ENCODE measurements at regions not wholly inside any gene's neighbourhood (a gene's known extent, or its start where the extent isn't known, plus 50 kb on each side); places are given as distances from the start of the nearest gene placed in this dataset.

DNA sequence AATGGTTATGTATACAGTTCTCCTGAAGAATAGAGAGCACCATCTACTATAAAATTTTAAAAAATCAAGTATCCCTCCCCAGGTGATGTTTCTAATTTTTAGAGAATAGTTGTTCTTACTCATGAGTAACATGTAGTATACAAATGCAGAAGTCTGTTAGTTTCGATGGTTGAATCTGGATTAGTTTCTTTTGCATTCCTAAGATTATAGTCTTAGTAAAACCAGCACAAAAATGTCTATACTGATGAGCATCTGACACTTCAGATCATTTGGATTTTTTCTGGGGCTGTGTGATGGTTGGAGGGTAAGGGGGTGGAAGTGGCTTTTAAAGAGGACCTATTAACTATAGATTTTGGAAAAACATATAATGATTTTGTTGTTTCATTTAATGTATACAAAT lies 167.3 kb upstream of the SGO1 start:
- Histone ChIP-seq H3K9ac (ENCODE audit: low read depth, low read length) (no peak overlapping the region), H3K36me3 (ENCODE audit: insufficient read depth, low read depth, low read length) (no peaks in the 10 kb centered on the region), H3K4me1 (ENCODE audit: insufficient read depth, low read length) (no peaks in the 10 kb centered on the region; the same call in 1 of the 2 replicates), H3K27ac (ENCODE audit: low read length) (no peak overlapping the region), H3K4me3 (ENCODE audit: low read length) (no peak overlapping the region), H3K9me3 (ENCODE audit: insufficient read depth, low read depth, low read length) (no peaks in the 10 kb centered on the region), H3K27me3 (ENCODE audit: insufficient read depth, low read length) (no peaks in the 10 kb centered on the region)

GRCh38 chr3:20352546-20353179 lies 166.7 kb upstream of the SGO1 start:
- no peaks in the 10 kb centered on the region for H3K9me3 ChIP-seq (ENCODE audit: insufficient read depth, low read depth, low read length)
- no peak overlapping the region for H3K4me3 ChIP-seq (ENCODE audit: low read length)
- no peak overlapping the region for H3K27ac ChIP-seq (ENCODE audit: low read length)
- no peaks in the 10 kb centered on the region for H3K36me3 ChIP-seq (ENCODE audit: insufficient read depth, low read depth, low read length)
- H3K9ac ChIP-seq (ENCODE audit: low read depth, low read length), result no peak overlapping the region
- no peaks in the 10 kb centered on the region for H3K27me3 ChIP-seq (ENCODE audit: insufficient read depth, low read length)
- no peaks in the 10 kb centered on the region; the same call in 1 of the 2 replicates for H3K4me1 ChIP-seq (ENCODE audit: insufficient read depth, low read length)

DNA sequence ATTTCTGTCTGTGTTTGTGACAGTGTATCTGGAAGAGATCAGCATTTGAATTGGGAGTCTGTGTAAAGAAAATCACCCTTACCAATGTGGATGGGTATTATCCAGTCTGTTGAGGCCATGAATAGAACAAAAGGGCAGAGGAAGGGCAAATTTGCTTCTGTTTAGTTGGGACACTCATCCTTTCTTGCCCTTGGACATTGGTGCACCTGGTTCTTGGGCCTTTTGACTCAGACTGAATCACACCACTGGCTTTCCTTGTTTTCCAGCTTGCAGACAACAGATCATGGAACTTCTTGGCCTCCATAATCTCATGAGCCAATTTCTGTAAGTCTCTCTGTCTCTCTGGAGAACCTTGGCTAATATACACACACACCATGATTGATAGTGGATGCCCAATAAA lies 164.4 kb upstream of the SGO1 start:
- Histone ChIP-seq H3K4me1 (ENCODE audit: insufficient read depth, low read length) (no peaks in the 10 kb centered on the region; the same call in 1 of the 2 replicates), H3K9ac (ENCODE audit: low read depth, low read length) (no peak overlapping the region), H3K27ac (ENCODE audit: low read length) (no peak overlapping the region), H3K27me3 (ENCODE audit: insufficient read depth, low read length) (no peaks in the 10 kb centered on the region), H3K4me3 (ENCODE audit: low read length) (no peak overlapping the region), H3K9me3 (ENCODE audit: insufficient read depth, low read depth, low read length) (no peaks in the 10 kb centered on the region), H3K36me3 (ENCODE audit: insufficient read depth, low read depth, low read length) (no peaks in the 10 kb centered on the region)

- H3K27me3 ChIP-seq (ENCODE audit: insufficient read depth, low read length), result no peaks in the 10 kb centered on the region
- no peak overlapping the region for H3K9ac ChIP-seq (ENCODE audit: low read depth, low read length)
Measured at GRCh38 chr3:20346916-20347315, 160.9 kb upstream of the SGO1 start.

GRCh38 chr3:20346369-20346768 lies 160.4 kb upstream of the SGO1 start:
- Histone ChIP-seq H3K27ac (ENCODE audit: low read length) (no peak overlapping the region), H3K4me3 (ENCODE audit: low read length) (no peak overlapping the region), H3K9ac (ENCODE audit: low read depth, low read length) (no peak overlapping the region), H3K27me3 (ENCODE audit: insufficient read depth, low read length) (no peaks in the 10 kb centered on the region), H3K36me3 (ENCODE audit: insufficient read depth, low read depth, low read length) (no peaks in the 10 kb centered on the region), H3K4me1 (ENCODE audit: insufficient read depth, low read length) (no peaks in the 10 kb centered on the region), H3K9me3 (ENCODE audit: insufficient read depth, low read depth, low read length) (no peaks in the 10 kb centered on the region)

More at GRCh38 chr3:20346916-20347315, 160.9 kb upstream of the SGO1 start:
- Histone ChIP-seq H3K27ac (ENCODE audit: low read length) (no peak overlapping the region), H3K4me3 (ENCODE audit: low read length) (no peak overlapping the region), H3K9me3 (ENCODE audit: insufficient read depth, low read depth, low read length) (no peaks in the 10 kb centered on the region), H3K36me3 (ENCODE audit: insufficient read depth, low read depth, low read length) (no peaks in the 10 kb centered on the region), H3K4me1 (ENCODE audit: insufficient read depth, low read length) (no peaks in the 10 kb centered on the region)

GRCh38 chr3:20344400-20344959 lies 158.5 kb upstream of the SGO1 start:
- Histone ChIP-seq H3K9me3 (ENCODE audit: insufficient read depth, low read depth, low read length) (no peaks in the 10 kb centered on the region), H3K36me3 (ENCODE audit: insufficient read depth, low read depth, low read length) (no peaks in the 10 kb centered on the region), H3K4me1 (ENCODE audit: insufficient read depth, low read length) (peaks cover 8% of the 10 kb centered on the region; the same call in 1 of the 2 replicates), H3K27me3 (ENCODE audit: insufficient read depth, low read length) (no peaks in the 10 kb centered on the region), H3K9ac (ENCODE audit: low read depth, low read length) (no peak overlapping the region), H3K4me3 (ENCODE audit: low read length) (no peak overlapping the region; the same call in 1 of the 2 replicates), H3K27ac (ENCODE audit: low read length) (no peak overlapping the region)

GRCh38 chr3:20343790-20344189 lies 157.8 kb upstream of the SGO1 start:
- Histone ChIP-seq H3K9me3 (ENCODE audit: insufficient read depth, low read depth, low read length) (no peaks in the 10 kb centered on the region), H3K27ac (ENCODE audit: low read length) (no peak overlapping the region), H3K4me1 (ENCODE audit: insufficient read depth, low read length) (peaks cover 10% of the 10 kb centered on the region), H3K36me3 (ENCODE audit: insufficient read depth, low read depth, low read length) (no peaks in the 10 kb centered on the region), H3K9ac (ENCODE audit: low read depth, low read length) (no peak overlapping the region), H3K27me3 (ENCODE audit: insufficient read depth, low read length) (no peaks in the 10 kb centered on the region), H3K4me3 (ENCODE audit: low read length) (no peak overlapping the region)

- Histone ChIP-seq H3K4me3 (ENCODE audit: low read length) (no peak overlapping the region), H3K36me3 (ENCODE audit: insufficient read depth, low read depth, low read length) (no peaks in the 10 kb centered on the region), H3K27ac (ENCODE audit: low read length) (no peak overlapping the region), H3K4me1 (ENCODE audit: insufficient read depth, low read length) (peaks cover 10% of the 10 kb centered on the region), H3K9ac (ENCODE audit: low read depth, low read length) (no peak overlapping the region; the same call in 1 of the 2 replicates), H3K9me3 (ENCODE audit: insufficient read depth, low read depth, low read length) (no peaks in the 10 kb centered on the region), H3K27me3 (ENCODE audit: insufficient read depth, low read length) (no peaks in the 10 kb centered on the region)
Measured at GRCh38 chr3:20340324-20340928, 154.4 kb upstream of the SGO1 start.

GRCh38 chr3:20336572-20336971 lies 150.6 kb upstream of the SGO1 start:
- peaks cover 10% of the 10 kb centered on the region for H3K4me1 ChIP-seq (ENCODE audit: insufficient read depth, low read length)
- no peaks in the 10 kb centered on the region for H3K36me3 ChIP-seq (ENCODE audit: insufficient read depth, low read depth, low read length)
- no peaks in the 10 kb centered on the region for H3K27me3 ChIP-seq (ENCODE audit: insufficient read depth, low read length)
- H3K9me3 ChIP-seq (ENCODE audit: insufficient read depth, low read depth, low read length), result no peaks in the 10 kb centered on the region
- no peak overlapping the region for H3K27ac ChIP-seq (ENCODE audit: low read length)
- no peak overlapping the region for H3K9ac ChIP-seq (ENCODE audit: low read depth, low read length)
- no peak overlapping the region for H3K4me3 ChIP-seq (ENCODE audit: low read length)

DNA sequence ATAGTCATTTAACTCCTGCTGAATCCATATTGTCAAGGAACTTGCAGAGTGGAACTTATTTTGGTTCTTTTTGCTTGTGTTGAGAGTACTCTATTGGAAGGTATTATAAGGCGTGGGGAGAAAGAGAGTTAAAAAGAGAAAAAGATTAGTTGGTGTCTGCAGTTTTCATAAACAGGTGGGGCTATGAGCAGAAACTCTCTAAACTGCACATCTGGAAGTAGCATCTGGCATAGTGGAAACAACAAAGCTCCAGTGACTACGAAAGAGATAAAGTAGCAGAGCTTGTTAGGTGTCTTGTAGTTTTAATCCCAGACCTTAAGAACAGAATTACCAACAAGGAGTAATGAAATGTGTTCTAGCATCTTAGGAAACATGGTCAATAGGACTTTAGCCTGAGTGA lies 148.8 kb upstream of the SGO1 start:
- no peaks in the 10 kb centered on the region for H3K9me3 ChIP-seq (ENCODE audit: insufficient read depth, low read depth, low read length)
- no peak overlapping the region for H3K27ac ChIP-seq (ENCODE audit: low read length)
- H3K9ac ChIP-seq (ENCODE audit: low read depth, low read length), result no peak overlapping the region
- no peaks in the 10 kb centered on the region for H3K36me3 ChIP-seq (ENCODE audit: insufficient read depth, low read depth, low read length)
- no peak overlapping the region for H3K4me3 ChIP-seq (ENCODE audit: low read length)
- no peaks in the 10 kb centered on the region for H3K27me3 ChIP-seq (ENCODE audit: insufficient read depth, low read length)
- peaks cover 10% of the 10 kb centered on the region for H3K4me1 ChIP-seq (ENCODE audit: insufficient read depth, low read length)

GRCh38 chr3:20327889-20328288 lies 141.9 kb upstream of the SGO1 start:
- Histone ChIP-seq H3K4me1 (ENCODE audit: insufficient read depth, low read length) (peaks cover 7% of the 10 kb centered on the region; the same call in 1 of the 2 replicates), H3K36me3 (ENCODE audit: insufficient read depth, low read depth, low read length) (no peaks in the 10 kb centered on the region), H3K27me3 (ENCODE audit: insufficient read depth, low read length) (no peaks in the 10 kb centered on the region), H3K9me3 (ENCODE audit: insufficient read depth, low read depth, low read length) (no peaks in the 10 kb centered on the region), H3K27ac (ENCODE audit: low read length) (no peak overlapping the region), H3K4me3 (ENCODE audit: low read length) (no peak overlapping the region), H3K9ac (ENCODE audit: low read depth, low read length) (no peak overlapping the region)

GRCh38 chr3:20326541-20326940 lies 140.5 kb upstream of the SGO1 start:
- H3K4me1 ChIP-seq (ENCODE audit: insufficient read depth, low read length), result peaks cover 7% of the 10 kb centered on the region; the same call in 1 of the 2 replicates
- no peaks in the 10 kb centered on the region for H3K27me3 ChIP-seq (ENCODE audit: insufficient read depth, low read length)
- no peak overlapping the region for H3K4me3 ChIP-seq (ENCODE audit: low read length)

More at GRCh38 chr3:20326541-20326940, 140.5 kb upstream of the SGO1 start:
- no peaks in the 10 kb centered on the region for H3K36me3 ChIP-seq (ENCODE audit: insufficient read depth, low read depth, low read length)
- no peaks in the 10 kb centered on the region for H3K9me3 ChIP-seq (ENCODE audit: insufficient read depth, low read depth, low read length)
- no peak overlapping the region for H3K9ac ChIP-seq (ENCODE audit: low read depth, low read length)
- no peak overlapping the region for H3K27ac ChIP-seq (ENCODE audit: low read length)

Measured in iPS-20b (cell line).